ENCODE measurements at regions not wholly inside any gene's neighbourhood (a gene's known extent, or its start where the extent isn't known, plus 50 kb on each side); places are given as distances from the start of the nearest gene placed in this dataset.

DNA sequence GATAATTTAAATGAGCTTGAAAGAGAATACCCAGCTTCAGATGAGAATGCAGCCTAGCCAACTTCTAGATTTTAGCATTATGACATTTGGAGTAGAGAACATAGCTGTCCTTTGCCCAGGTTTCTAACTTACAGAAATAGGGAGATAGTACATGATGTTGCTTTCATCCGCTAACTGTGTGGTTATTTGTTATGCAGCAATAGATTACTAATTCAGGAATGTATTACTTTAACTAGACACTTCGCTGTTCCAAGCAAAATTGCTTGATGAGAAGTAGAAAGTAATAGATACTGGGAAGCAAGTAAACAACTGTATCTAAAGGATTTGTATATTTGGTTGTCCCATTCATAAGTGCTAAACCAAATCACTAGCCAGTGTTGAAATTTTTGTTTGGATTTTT is 790.9 kb upstream of the PRR20A start:
- TF ChIP-seq POLR2A (IDR thresholded peaks at IDR 0.05) (no peak), POLR2AphosphoS5 (IDR thresholded peaks at IDR 0.05) (no peak), EP300 (IDR thresholded peaks at IDR 0.05) (no peak)
- TF ChIP-seq, protein P1, sequence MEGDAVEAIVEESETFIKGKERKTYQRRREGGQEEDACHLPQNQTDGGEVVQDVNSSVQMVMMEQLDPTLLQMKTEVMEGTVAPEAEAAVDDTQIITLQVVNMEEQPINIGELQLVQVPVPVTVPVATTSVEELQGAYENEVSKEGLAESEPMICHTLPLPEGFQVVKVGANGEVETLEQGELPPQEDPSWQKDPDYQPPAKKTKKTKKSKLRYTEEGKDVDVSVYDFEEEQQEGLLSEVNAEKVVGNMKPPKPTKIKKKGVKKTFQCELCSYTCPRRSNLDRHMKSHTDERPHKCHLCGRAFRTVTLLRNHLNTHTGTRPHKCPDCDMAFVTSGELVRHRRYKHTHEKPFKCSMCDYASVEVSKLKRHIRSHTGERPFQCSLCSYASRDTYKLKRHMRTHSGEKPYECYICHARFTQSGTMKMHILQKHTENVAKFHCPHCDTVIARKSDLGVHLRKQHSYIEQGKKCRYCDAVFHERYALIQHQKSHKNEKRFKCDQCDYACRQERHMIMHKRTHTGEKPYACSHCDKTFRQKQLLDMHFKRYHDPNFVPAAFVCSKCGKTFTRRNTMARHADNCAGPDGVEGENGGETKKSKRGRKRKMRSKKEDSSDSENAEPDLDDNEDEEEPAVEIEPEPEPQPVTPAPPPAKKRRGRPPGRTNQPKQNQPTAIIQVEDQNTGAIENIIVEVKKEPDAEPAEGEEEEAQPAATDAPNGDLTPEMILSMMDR (IDR thresholded peaks at IDR 0.05): no peak

All from sigmoid colon (tissue), 4 donors.